Fibroblast of mammary gland (primary cell): ENCODE measurements at regions not wholly inside any gene's neighbourhood (a gene's known extent, or its start where the extent isn't known, plus 50 kb on each side); places are given as distances from the start of the nearest gene placed in this dataset.

Source experiments
- DNase-seq: peaks from one replicate; pipeline ENCODE4 v3.0.0-alpha.2; 2010; ENCODE audit warnings: low read depth
- H3K4me3 ChIP-seq: 2 replicates; pipeline ENCODE4 v1.5.1; 2011; ENCODE audit warnings: low read depth, mild to moderate bottlenecking, low read length, moderate library complexity; ENCODE audit not compliant: control insufficient read depth
- CTCF ChIP-seq: conservative IDR thresholded peaks from 2 replicates; pipeline ENCODE4 v1.5.1; 2011; ENCODE audit warnings: low read depth, low read length, inconsistent platforms; ENCODE audit not compliant: control insufficient read depth, insufficient read depth

- H3K4me3 ChIP-seq, result no peak overlapping the region
- TF ChIP-seq CTCF, result no peak
- no peak for DNase-seq
Measured at GRCh38 chr5:2277886-2278285, 395.2 kb upstream of the IRX4 start.

GRCh38 chr5:2276101-2276500 lies 393.4 kb upstream of the IRX4 start:
- H3K4me3 ChIP-seq, result no peak overlapping the region
- TF ChIP-seq CTCF, result no peak
- no peak for DNase-seq

GRCh38 chr5:2272755-2273154 lies 390.0 kb upstream of the IRX4 start:
- DNase-seq, result no peak
- H3K4me3 ChIP-seq, result no peak overlapping the region
- TF ChIP-seq CTCF, result no peak

GRCh38 chr5:2272039-2272438 lies 389.3 kb upstream of the IRX4 start:
- H3K4me3 ChIP-seq, result no peak overlapping the region
- TF ChIP-seq CTCF, result no peak
- no peak for DNase-seq

- no peak for TF ChIP-seq CTCF
- DNase-seq, result no peak
- H3K4me3 ChIP-seq, result no peak overlapping the region
Measured at GRCh38 chr5:2271316-2271715, 388.6 kb upstream of the IRX4 start.

GRCh38 chr5:2270467-2270866 lies 387.7 kb upstream of the IRX4 start:
- DNase-seq, result no peak
- no peak overlapping the region for H3K4me3 ChIP-seq
- no peak for TF ChIP-seq CTCF

- no peak overlapping the region for H3K4me3 ChIP-seq
- DNase-seq, result no peak
- no peak for TF ChIP-seq CTCF
Measured at GRCh38 chr5:2269656-2270055, 386.9 kb upstream of the IRX4 start.
